Umbilical cord (tissue), 1 donor: ENCODE measurements at regions not wholly inside any gene's neighbourhood (a gene's known extent, or its start where the extent isn't known, plus 50 kb on each side); places are given as distances from the start of the nearest gene placed in this dataset.
"Not testable (repeated sequence)": the region's sequence is repeated elsewhere in the genome, so short reads cannot be mapped to it uniquely, and the experiment has no call there.

Source experiments
- DNase-seq: peaks from one replicate; pipeline ENCODE4 v3.0.0-alpha.2; 2015; ENCODE audit warnings: low spot score

DNA sequence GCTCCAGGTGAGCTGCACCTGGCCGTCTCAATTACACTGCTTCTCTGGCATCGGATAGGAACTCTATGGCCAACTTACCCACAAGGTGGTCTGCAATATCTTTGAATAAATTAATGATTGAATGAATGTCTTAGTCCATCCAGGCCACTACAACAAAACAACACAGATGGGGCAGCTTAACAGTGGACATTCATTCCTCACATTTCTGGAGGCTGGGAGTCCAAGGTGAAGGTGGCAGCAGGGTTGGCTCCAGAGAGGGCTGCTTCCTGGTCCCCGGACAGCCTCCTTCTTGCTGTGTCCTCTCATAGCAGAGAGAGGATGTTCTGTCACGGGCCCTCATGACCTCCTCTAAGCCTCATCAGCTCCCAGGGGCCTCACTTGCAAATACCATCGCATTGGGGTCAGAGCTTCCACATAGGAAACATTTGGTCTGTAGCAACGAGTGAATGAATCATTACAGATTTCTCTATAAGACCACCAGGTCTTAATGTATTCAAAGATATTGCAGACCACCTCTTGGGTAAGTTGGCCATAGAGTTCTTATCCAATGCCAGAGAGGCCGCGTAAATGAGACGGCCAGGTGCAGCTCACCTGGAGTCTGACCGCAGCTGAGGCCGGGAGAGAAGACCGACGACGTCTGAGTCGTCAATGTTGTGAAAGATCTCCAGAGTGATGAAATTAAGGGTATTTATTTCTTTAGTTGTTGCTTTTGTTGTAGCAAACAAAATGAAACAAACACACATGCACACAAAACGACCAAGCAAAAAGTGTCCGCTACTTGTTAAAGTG is 182.7 kb upstream of the C14orf180 start:
- no peak for DNase-seq

DNA sequence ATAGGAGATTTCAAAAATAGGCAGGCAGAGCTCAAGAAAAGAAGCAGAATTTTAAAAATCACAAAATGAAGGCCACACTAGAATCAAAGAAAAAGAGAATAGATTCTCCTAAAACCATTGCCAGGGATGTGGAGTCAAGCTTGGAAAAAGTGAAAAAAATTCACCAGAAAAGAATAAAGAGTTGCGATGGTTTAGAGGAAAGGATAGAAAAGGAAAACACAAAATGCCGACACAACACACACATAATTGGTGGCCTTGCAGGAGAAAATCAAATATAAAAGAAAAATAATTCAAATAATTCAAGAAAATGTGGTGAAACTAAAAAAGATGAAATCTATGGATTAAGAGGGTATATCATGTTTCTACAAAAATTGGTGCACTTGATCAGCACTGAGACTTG is 181.6 kb upstream of the C14orf180 start:
- DNase-seq = no peak

DNA sequence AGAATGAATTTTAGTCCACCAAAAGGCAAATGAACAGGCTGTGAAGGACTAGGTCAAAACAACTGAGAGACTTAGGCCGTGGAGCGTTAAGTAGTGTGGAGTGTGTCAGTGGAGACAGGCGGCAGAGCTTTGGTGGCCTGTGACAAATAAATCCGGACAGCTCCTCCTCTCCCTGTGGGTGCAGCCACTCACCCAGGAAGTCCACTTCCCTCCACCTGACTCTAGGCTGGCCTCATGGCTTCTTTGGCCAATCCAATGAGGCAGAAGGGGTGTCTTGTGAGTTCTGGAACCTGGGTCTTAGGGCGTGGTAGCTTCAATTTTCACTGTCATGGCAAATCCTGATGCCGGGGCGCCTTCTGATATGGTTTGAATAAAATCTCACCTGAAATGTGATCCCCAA is 180.9 kb upstream of the C14orf180 start:
- no peak for DNase-seq

DNA sequence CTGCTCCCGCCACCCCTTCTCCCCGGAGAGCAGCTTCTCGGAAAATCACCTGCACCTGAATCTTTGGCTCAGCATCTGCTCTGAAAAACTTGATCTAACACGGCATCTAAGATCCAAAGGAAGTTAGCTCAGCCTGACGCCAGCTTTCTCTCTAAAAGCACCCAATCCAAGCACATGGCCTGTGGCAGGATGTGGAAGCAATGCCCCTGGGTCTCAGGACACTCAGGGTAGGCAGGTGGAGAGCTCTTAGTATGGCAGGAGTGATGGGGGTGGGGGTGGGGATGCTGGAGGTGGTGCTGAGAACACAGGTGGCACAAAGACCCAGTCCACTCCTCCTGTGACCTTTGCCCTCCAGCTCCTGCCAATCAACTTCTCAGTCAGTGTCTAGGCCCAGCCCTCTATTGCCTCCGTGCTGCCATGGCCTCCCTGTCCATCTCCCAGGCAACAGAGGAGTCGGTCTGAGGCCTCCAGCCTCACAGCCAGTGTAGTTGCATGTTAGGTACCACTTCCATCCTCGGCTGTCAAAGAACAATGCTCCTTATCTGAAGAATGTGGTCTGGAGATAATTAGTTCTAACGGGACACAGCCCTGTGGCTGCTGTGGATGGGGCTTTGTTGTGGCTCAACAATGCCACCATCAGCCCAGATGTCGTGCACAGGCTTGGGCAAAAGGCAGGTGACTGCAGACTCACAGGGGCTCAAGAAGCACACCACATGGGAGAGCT is 180.0 kb upstream of the C14orf180 start:
- no peak for DNase-seq

- DNase-seq = no peak
Observed at GRCh38 chr14:104400355-104400754, 179.2 kb upstream of the C14orf180 start.

- DNase-seq = no peak
Observed at GRCh38 chr14:104401785-104402184, 177.8 kb upstream of the C14orf180 start.

GRCh38 chr14:104402303-104402702 is 177.3 kb upstream of the C14orf180 start:
- DNase-seq = not testable (repeated sequence)

DNA sequence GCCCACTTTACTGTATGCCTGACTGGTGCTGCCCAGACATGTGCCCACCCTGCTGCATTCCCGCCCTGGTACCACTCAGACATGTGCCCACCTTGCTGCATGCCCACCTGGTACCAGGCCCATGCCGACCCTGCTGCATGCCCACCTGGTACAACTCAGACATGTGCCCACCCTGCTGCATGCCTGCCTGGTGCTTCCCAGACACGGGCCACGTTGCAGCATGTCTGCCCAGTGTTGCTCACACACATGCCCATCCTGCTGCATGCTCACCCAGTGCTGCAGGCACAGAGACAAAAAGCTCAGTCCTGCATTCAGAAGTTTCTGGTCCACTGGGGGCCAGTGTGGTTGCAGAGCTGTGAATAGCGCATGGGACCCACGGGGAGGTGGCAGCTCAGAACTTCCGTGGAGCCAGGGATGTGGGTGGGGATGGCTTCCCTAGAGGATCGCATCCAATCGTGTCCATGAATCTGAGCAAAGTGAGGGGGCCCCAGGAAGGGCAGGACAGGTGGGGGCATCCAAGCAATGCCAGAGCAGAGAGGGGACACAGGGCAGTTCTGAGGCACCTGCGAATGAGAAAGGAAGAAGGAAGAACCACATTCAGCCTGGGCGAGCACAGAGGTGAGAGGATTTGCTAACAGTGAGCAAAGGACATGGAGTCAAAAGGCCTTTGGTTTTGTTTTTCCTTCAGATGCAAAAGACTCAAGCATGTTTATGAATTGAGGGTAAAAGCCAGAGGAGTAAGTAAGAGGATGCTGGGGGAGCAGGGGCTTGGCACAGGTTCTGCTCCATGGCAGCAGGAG is 175.9 kb upstream of the C14orf180 start:
- DNase-seq = no peak

DNA sequence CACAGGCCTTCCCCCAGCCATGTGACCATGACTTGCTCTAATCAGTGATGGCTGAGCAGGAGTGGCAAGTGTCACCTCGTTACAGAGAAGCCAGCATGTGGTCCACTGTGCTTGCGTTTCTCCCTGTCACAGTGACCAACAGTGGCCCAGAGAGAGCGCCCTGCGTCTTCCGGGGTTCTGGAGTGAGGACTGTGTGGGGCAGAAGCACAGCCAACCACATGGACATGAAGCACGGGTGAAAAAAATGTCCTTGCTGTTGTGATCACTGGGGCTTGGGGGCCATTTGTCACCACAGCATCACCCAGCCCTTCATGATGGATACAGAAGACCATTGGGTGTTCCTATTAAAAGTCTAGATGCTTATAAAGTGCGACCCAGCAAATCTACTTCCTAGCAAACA is 174.6 kb upstream of the C14orf180 start:
- DNase-seq = no peak

- no peak for DNase-seq
Observed at GRCh38 chr14:104405360-104406226, 174.0 kb upstream of the C14orf180 start.

DNA sequence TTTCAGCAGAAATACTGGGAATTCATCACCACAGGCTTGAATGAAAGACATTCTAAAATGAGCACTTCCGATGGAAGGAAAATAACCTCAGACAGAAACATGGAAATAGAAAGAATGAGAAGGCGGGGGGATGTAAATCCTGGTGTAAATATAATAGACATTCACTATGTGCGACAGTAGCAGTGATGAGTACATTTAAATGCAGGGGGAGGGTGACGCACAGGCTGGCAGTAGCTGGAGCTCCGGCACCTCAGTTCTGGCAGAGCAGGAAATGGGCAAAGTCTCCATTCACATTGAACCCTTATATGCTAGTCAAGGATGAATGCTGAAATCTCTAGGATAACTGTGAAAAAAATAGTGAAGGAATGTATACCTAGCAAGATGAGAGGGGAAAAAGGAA is 172.7 kb upstream of the C14orf180 start:
- DNase-seq = no peak

- no peak for DNase-seq
Observed at GRCh38 chr14:104416383-104416782, 163.2 kb upstream of the C14orf180 start.

- peak; percentile 47 for DNase-seq
Observed at GRCh38 chr14:104419865-104420505, 159.6 kb upstream of the C14orf180 start.

DNA sequence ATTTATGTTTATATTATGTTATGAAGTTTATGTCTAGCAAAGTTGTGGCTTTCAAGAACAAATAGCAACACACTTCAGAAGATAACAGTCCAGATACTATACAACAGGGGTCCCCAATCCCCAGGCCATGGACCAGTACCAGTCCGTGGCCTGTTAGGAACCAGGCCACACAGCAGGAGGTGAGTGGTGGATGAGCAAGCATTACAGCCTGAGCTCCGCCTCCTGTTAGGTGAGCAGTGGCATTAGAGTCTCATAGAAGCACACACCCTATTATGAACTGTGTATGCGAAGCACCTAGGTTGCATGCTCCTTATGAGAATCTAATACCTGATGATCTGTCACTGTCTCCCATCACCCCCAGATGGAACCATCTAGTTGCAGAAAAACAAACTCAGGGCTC is 159.0 kb upstream of the C14orf180 start:
- DNase-seq = not testable (repeated sequence)

DNA sequence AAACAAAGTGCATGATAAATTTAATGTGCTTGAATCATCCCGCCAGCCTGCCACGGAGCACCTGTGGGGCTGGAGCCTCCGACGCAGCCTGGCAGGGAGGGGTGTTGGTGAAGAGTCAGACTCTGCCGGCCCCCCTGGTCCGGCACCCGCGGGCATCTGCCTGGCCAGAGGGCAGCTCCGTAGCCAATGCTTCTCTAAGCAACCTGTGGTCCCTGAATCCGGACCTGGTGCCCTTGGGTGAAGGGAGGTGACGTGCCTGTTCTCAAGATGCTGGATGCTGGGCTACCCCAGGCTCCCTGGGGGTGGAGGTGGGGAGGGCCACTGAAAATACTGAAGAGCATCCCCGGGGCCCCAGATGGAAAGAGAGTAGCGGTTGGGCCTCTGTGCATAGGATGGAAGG is 158.6 kb upstream of the C14orf180 start:
- DNase-seq = no peak

DNA sequence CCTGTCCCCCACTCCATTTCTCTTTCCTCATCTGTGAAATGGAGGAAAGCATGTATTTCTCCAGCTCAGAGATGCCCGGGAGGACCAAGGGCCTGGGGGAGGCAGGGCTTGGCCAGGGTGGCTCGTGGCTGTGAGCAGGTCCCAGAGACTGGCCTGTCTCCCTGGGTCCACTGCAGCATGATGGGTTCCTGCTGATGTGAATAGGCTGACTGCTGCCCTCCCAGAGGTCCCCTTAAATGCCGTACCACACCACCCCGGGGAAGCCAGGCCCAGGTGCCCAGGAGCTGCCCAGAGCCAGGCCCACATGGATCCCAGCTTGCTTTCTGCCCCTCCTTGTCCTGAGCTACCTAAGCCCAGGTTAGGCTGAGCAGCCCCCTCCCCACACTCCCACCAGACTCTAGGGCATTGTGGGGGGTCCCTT is 158.2 kb upstream of the C14orf180 start:
- DNase-seq = no peak

- no peak for DNase-seq
Observed at GRCh38 chr14:104421892-104422828, 157.4 kb upstream of the C14orf180 start.

GRCh38 chr14:104422837-104423681 is 156.5 kb upstream of the C14orf180 start:
- DNase-seq = no peak
